Retinal pigment epithelial cell (primary cell): ENCODE measurements at regions not wholly inside any gene's neighbourhood (a gene's known extent, or its start where the extent isn't known, plus 50 kb on each side); places are given as distances from the start of the nearest gene placed in this dataset.

ENCODE experiments used
- DNase-seq: peaks from one replicate; pipeline ENCODE4 v3.0.0-alpha.2; 2010; ENCODE audit warnings: low read depth
- H3K4me3 ChIP-seq: 2 replicates; pipeline ENCODE4 v1.5.1; 2011; ENCODE audit warnings: mild to moderate bottlenecking, low read length, control low read depth, moderate library complexity
- CTCF ChIP-seq: conservative IDR thresholded peaks from 2 replicates; pipeline ENCODE4 v1.5.1; 2011; ENCODE audit warnings: low read depth, low read length, control low read depth, inconsistent platforms

DNA sequence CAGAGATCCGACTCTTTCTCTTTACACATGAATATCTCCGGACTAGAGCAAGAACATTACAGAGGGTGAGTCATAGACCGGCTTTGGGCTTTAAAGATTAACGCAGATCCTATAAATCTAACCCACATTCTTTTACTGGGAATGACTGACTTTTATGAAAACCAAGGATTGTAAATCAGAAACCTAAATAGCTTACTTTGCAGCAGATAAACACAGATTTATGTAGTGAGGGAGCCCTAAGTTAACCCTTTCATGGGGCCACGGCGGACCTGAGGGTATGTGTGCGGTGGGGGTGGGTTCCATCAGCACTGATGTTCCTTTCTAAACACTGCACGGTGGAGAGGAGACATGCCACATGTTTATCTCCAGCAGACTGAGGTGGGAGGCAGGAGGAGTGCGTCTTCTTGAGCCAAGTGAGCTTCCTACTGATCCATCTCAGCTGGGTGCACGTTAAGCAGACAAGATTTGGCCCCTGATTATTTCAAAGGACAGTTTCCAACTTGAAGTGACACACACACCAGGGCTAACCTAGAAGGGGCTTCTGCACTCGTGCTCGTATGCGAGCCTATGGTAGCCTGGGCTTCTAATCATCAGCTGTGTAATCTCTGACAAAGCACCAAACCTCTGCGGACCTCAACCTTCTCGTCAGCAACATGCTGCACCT lies 127.6 kb downstream of the WDR11 start:
- TF ChIP-seq CTCF: no peak
- DNase-seq: peak; percentile 71
- H3K4me3 ChIP-seq: peak overlapping the region; percentile 44

DNA sequence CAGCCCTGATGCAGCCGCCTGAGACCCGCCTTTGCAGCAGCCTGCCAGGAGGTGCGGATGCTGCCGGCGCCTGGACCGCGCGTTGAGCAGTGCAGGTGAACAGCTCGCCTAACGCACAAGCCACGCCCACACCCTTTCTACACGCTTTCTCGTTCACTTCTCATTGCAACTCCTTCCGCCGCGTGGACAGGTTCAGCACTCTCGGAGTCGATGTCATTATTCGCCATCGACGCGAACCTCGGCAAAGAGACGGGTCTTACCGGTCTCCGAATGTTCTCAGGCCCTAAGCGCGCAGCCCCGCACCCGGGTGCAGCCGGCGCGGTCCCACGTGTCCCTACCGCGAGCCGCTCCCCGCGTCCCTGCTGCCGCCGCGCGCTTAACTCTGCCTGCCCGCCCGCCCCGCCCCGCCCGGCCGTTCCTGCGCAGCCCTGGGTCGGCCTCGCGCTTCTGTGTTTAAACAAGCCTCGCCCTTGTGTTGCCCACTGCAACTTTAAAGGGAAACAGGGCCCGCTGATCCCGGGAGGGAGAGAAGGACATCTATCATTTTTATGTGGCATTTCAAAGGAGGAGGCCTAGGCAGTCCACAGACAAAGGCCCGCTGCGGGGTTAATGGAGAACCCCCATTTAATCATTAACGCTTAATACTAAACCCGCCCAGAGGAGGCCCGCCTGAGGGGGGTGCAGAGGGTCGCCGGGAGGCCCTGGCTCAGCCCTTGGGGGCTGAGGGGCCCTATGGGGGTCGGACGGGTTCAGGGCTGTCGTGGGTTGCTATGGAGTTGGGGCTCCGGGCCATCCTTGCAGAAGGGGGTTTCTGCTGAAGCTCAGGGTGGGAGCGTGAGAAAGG lies 128.5 kb downstream of the WDR11 start:
- no peak for DNase-seq
- no peak for TF ChIP-seq CTCF
- H3K4me3 ChIP-seq: peak overlapping the region; percentile 44

DNA sequence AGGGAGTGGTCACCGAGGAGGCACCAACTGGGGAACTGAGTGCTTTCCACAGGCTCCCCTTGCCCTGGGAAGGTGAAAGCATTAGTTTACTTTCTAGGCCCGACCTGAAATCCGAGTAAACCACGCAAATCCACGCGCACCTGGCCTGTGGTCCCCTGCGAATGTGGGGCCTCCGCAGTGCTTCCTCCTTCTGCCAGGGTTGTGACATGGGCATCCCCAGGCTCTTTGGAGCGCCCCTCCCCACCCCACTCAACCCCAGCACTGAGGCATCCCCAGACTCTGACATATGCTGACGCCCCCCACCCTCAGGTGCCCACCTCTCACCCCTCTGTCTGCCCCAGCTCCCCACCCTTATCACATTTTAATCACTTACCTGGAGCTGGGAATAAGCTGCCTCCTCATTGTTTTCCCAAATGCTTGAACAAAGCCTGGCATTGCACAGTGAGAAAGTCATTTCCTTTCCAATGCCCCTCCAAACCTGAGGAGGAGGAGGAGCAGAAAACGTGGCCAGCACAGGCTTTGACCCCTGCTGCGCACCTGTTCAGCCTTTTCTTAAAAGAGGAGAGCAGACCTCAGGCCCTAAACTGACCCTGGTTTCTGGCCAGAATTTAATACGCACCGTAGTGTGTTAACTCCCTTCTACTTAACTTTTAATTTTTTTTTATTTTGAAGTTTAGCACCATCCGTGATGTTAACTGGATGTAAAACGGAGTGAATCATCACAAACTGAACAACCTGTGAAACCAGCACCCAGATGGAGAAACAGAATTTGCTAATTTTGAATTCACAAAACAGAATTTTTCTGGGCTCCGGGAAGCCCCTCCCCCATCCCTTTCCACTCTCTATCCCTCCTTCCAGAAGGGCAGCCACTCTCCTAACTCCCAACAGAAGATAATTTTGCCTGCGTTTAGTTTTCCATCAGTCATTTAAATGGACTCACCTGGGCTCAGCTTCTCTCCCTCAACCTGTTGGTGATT lies 129.4 kb downstream of the WDR11 start:
- no peak overlapping the region for H3K4me3 ChIP-seq
- TF ChIP-seq CTCF: no peak
- DNase-seq: no peak

DNA sequence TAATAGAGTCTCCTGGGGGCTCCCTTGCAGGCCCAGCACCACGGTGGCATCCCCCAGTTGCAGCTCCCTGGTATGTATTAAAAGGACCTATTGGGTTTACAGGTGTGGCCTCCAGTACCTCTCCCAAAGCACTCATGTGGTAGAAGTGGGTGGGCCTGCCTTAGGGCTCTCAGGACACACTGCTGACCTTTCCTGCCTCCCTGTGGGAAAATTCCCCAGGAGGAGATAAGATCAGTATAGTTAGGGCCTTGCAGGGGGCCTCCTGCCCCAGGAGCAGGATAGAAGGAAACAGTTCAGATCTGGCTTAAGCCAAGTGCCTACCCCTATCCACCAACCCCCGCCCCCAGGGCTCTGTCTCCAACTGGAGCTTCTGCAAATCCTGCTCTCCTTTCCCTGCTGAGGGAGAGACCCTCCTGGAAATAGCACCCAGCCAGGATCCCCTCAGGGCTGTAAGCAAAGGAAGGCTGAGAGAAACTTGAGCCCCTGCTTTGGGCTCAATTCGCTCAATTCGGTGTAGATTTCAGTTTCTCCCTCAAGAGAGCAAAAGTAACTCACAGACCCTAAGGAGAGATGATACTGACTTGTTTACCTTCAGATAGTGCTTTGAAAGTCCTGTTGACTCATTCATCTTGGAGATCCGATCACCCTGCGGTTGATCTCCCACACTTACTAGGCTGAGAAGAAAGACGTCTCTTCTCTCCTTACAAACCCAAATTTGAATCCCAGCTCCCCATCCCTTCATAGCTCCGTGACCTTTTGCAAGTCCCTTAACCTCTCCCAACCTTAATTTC lies 130.6 kb downstream of the WDR11 start:
- no peak for DNase-seq
- H3K4me3 ChIP-seq: no peak overlapping the region
- TF ChIP-seq CTCF: no peak

DNA sequence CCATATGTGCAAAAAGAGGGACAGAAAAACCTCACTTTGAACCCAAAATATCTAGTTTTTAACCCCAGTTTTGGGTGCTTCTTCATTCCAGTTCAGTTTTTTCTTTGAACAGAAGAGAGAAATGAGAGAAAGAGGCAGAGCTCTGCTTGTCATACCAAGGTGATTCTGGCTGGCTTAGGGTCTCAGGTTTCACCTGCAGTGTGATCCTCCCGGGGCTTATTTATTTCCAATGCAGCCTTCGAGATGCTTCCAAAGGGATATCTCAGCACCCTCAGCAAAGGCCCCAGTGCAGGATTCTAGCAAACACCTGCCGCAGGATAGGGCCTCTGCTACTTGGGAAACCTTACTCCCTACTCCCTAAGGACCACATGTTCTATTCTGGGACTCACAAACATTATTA lies 131.3 kb downstream of the WDR11 start:
- DNase-seq: no peak
- no peak overlapping the region for H3K4me3 ChIP-seq
- TF ChIP-seq CTCF: no peak

DNA sequence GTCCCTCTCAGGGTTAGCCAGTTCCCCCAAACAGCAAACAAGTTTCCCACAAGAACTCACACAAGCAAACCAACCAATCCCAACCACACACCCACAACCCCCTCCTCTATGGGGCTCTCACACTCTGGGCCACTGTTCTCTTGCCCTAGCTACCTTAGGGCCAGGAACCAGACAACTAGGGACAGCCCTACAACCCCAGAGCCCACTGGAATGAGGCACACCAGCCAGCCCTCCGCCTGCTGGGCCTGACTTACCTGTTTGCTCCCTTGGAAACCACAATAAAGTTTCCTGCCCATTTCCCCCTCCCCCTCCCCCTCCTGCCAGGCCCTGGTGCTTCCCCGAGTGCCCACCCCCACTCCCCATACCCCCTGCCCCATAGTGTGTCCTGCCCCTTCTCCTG lies 132.6 kb downstream of the WDR11 start:
- no peak for DNase-seq
- TF ChIP-seq CTCF: no peak
- H3K4me3 ChIP-seq: no peak overlapping the region
